A673 (cell line): ENCODE measurements at regions not wholly inside any gene's neighbourhood (a gene's known extent, or its start where the extent isn't known, plus 50 kb on each side); places are given as distances from the start of the nearest gene placed in this dataset.

Experiments
- EZH2 ChIP-seq: fragments of 200-600 bp; sonication (generic); IDR thresholded peaks from 2 replicates; pipeline ENCODE4 v1.6.1; 2017; ENCODE audit warnings: borderline replicate concordance, low read depth, mild to moderate bottlenecking, mixed read lengths, antibody characterized with exemption, low read length; ENCODE audit not compliant: poor library complexity, severe bottlenecking
- TF ChIP-seq, protein P1 (sequence below): fragments of 300-800, 200-600 bp; sonication (generic); conservative IDR thresholded peaks from 2 replicates; pipeline ENCODE4 v1.5.1; 2017; ENCODE audit warnings: low read depth, mild to moderate bottlenecking, antibody characterized with exemption, low read length, moderate library complexity, mixed read lengths

DNA sequence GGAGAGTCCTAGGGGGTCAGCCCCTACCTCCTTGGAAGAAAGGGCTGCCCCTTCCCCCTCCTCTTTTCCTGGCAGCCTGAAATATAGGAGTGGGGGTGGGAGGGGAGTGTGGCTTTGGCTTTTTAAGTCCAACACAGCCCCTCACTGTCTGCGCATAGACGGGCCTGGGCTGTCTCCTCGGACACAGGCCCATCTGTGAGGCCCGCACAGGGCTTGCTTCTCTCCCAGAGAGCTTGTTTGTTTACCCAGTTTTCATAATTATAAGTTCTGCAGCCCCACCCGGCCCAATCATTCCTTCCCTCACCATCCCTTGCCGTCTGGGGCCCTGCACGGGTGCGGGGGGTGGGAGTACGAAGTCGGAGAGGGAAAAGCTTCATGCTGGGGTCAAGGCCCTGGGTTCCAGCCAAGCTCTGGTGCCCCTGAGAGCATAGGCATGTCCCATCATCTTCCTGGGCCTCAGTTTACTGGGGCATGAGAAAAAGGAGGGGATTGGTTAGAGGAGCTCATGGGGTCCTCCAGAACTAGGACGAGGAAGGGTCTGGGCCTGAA, 54.0 kb upstream of the STXBP1 start:
- TF ChIP-seq, protein P1, sequence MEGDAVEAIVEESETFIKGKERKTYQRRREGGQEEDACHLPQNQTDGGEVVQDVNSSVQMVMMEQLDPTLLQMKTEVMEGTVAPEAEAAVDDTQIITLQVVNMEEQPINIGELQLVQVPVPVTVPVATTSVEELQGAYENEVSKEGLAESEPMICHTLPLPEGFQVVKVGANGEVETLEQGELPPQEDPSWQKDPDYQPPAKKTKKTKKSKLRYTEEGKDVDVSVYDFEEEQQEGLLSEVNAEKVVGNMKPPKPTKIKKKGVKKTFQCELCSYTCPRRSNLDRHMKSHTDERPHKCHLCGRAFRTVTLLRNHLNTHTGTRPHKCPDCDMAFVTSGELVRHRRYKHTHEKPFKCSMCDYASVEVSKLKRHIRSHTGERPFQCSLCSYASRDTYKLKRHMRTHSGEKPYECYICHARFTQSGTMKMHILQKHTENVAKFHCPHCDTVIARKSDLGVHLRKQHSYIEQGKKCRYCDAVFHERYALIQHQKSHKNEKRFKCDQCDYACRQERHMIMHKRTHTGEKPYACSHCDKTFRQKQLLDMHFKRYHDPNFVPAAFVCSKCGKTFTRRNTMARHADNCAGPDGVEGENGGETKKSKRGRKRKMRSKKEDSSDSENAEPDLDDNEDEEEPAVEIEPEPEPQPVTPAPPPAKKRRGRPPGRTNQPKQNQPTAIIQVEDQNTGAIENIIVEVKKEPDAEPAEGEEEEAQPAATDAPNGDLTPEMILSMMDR: no peak
- no peak for TF ChIP-seq EZH2
